Lower lobe of right lung (tissue), 2 donors: ENCODE measurements at regions not wholly inside any gene's neighbourhood (a gene's known extent, or its start where the extent isn't known, plus 50 kb on each side); places are given as distances from the start of the nearest gene placed in this dataset.
"Not testable (repeated sequence)": the region's sequence is repeated elsewhere in the genome, so short reads cannot be mapped to it uniquely, and the experiment has no call there.

ENCODE experiments used
- ATAC-seq, 2 donors: fragments of 200-7000 bp; cut with Tn5 transposase; one replicate each; pipeline ENCODE4 v1.9.1; 2020 to 2022; ENCODE audit warnings: mild to moderate bottlenecking in 2 of 2, moderate library complexity in 2 of 2
- DNase-seq: peaks from one replicate; pipeline ENCODE4 v3.0.0-alpha.2; 2020
- H3K27ac ChIP-seq: fragments of 200-600 bp; one replicate; pipeline ENCODE4 v1.8.0; 2022
- H3K27me3 ChIP-seq: fragments of 200-600 bp; one replicate; pipeline ENCODE4 v1.8.0; 2022; ENCODE audit warnings: low read depth
- H3K36me3 ChIP-seq: fragments of 200-600 bp; one replicate; pipeline ENCODE4 v1.8.0; 2022; ENCODE audit warnings: mild to moderate bottlenecking
- H3K4me1 ChIP-seq: fragments of 200-600 bp; one replicate; pipeline ENCODE4 v1.8.0; 2022
- H3K4me3 ChIP-seq: fragments of 200-600 bp; one replicate; pipeline ENCODE4 v1.8.0; 2022; ENCODE audit warnings: mild to moderate bottlenecking
- H3K9me3 ChIP-seq: fragments of 200-600 bp; one replicate; pipeline ENCODE4 v1.8.0; 2022
- intact Hi-C: fragments of 100-400 bp; cut with DNase I; formaldehyde crosslinking; loops from one replicate; pipeline ENCODE4 v1.11.0; 2022
- TF ChIP-seq, protein P1 (sequence below): fragments of 200-600 bp; IDR thresholded peaks from one replicate; pipeline ENCODE4 v1.8.0; 2022; ENCODE audit warnings: antibody characterized with exemption, mild to moderate bottlenecking
- donor health status: DM: no; HTN: yes; CAD: no; lungs with severe emphysema.

DNA sequence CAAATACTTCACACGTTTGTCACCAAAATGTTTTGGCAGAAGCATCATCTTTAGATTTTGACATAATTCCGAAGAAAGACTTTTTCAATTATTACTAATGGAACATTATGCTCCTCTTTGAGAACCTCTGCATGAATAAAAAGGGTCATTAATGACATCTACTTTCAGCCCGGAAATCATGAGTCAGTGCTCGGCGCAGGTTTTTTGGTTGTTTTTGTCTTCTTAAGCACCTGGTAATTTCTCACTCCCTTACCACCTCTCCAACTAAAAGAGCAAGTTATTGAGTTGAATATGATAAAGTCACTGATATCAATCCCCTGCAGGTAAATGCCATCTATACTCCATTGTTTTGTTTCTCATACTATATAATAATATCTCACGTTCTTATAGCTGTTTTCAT lies 113.0 kb upstream of the PBX1 start:
- Histone ChIP-seq H3K36me3 (no peaks in the 10 kb centered on the region), H3K4me1 (no peaks in the 10 kb centered on the region), H3K4me3 (no peak overlapping the region), H3K27me3 (no peaks in the 10 kb centered on the region), H3K9me3 (no peaks in the 10 kb centered on the region), H3K27ac (no peak overlapping the region)
- DNase-seq (no peak), ATAC-seq (no peak)
- intact Hi-C loops = no loop called here
- TF ChIP-seq, protein P1, sequence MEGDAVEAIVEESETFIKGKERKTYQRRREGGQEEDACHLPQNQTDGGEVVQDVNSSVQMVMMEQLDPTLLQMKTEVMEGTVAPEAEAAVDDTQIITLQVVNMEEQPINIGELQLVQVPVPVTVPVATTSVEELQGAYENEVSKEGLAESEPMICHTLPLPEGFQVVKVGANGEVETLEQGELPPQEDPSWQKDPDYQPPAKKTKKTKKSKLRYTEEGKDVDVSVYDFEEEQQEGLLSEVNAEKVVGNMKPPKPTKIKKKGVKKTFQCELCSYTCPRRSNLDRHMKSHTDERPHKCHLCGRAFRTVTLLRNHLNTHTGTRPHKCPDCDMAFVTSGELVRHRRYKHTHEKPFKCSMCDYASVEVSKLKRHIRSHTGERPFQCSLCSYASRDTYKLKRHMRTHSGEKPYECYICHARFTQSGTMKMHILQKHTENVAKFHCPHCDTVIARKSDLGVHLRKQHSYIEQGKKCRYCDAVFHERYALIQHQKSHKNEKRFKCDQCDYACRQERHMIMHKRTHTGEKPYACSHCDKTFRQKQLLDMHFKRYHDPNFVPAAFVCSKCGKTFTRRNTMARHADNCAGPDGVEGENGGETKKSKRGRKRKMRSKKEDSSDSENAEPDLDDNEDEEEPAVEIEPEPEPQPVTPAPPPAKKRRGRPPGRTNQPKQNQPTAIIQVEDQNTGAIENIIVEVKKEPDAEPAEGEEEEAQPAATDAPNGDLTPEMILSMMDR = no peak

DNA sequence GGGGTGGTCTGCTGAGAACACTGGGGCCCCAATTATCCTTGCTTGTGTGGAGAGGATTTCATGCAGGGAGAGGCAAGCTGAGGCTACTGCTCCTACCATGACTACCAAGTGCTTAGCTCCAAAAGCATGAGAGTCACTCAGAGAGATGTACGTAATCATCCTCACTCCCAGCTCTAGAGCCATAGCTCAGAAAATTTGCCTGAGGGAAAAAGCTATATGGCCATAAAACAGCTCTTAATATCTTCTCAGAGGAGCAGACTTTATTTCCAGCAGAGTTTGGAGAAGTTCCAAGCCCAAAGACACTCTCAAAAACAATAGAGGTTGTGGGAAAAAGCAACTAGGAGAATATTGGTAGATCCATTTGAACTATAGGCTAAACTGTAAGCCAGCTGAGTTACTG lies 106.4 kb upstream of the PBX1 start:
- Histone ChIP-seq H3K9me3 (peaks cover 5% of the 10 kb centered on the region), H3K4me3 (no peak overlapping the region), H3K27ac (no peak overlapping the region), H3K36me3 (no peaks in the 10 kb centered on the region), H3K27me3 (no peaks in the 10 kb centered on the region), H3K4me1 (no peaks in the 10 kb centered on the region)
- TF ChIP-seq, protein P1 = no peak
- ATAC-seq = no peak
- intact Hi-C loops = no loop called here
- no peak for DNase-seq

DNA sequence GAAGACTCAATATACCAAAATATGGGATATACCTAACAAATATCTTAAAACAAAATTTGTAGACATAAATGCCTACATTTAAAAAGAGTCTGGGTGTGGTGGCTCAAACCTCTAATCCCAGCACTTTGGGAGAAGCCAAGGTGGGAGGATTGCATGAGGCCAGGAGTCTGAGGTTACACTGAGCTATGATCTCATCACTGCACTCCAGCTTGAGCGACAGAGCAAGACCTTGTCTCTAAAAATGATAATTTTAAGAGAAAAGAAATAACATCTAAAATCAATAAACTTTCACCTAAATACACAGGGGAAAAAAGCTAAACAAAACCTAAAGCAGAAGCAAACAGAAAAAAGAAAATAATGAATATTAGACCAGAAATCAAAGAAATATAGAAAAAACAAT lies 102.7 kb upstream of the PBX1 start:
- Histone ChIP-seq H3K36me3 (no peaks in the 10 kb centered on the region), H3K27me3 (no peaks in the 10 kb centered on the region), H3K4me1 (no peaks in the 10 kb centered on the region), H3K9me3 (peaks cover 5% of the 10 kb centered on the region), H3K4me3 (no peak overlapping the region), H3K27ac (no peak overlapping the region)
- DNase-seq (no peak), ATAC-seq (no peak)
- TF ChIP-seq, protein P1 = no peak
- intact Hi-C loops = no loop called here

DNA sequence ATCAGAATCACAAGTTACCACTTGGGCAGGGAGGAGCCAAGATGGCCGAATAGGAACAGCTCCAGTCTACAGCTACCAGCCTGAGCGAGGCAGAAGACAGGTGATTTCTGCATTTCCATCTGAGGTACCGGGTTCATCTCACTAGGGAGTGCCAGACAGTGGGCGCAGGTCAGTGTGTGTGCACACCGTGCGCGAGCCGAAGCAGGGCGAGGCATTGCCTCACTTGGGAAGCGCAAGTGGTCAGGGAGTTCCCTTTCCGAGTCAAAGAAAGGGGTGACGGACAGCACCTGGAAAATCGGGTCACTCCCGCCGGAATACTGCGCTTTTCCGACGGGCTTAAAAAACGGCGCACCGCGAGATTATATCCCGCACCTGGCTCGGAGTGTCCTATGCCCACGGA lies 99.8 kb upstream of the PBX1 start:
- ATAC-seq, intact Hi-C loops, H3K9me3 ChIP-seq, DNase-seq, H3K4me1 ChIP-seq, H3K36me3 ChIP-seq, H3K4me3 ChIP-seq, H3K27ac ChIP-seq, H3K27me3 ChIP-seq: not testable (repeated sequence)

DNA sequence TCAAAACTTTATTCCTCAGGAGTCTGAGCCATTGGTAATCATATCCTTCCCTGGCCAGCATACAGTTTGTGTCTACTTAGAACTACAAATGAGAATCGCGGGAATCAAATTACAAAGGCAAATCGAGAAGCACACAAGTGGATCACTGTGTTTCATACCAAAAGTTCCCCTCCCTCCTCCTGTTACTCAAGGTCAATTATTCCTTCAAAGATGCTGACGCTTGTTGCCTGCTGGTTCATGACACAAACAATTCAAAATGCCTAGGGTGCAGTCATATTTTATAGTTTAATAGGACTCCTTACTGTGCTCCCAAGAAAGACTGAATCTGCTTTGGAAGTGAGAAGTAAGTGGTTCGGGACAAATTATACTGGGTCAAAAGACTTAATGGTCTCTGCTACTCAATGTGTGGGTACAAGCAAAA lies 93.0 kb upstream of the PBX1 start:
- H3K27me3 ChIP-seq = no peaks in the 10 kb centered on the region
- TF ChIP-seq, protein P1 = no peak
- intact Hi-C loops = no loop called here
- no peaks in the 10 kb centered on the region for H3K4me1 ChIP-seq
- no peak overlapping the region for H3K27ac ChIP-seq
- no peak for ATAC-seq
- no peak for DNase-seq
- H3K4me3 ChIP-seq = no peak overlapping the region
- H3K36me3 ChIP-seq = no peaks in the 10 kb centered on the region
- H3K9me3 ChIP-seq = no peaks in the 10 kb centered on the region

DNA sequence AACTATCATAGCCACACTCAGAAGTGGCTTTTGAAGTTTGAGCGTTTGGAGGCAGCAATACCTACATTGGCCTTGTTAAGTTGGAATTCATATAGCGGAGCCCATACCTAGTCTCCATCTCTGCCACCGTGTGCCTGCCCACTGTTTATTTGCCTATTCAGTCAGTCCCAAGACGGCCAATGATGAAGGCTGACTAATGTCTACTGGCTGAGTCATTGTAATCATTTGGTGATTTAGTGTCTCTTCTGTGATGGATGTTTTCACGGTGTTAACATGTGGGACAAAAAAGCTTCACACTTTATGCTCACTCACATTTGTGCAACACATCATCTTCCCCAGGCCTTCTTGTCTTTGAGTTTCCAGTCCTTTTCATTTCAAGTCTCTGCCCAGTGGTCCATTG lies 92.6 kb upstream of the PBX1 start:
- no peaks in the 10 kb centered on the region for H3K27me3 ChIP-seq
- H3K27ac ChIP-seq = no peak overlapping the region
- TF ChIP-seq, protein P1 = no peak
- no peak for DNase-seq
- no peaks in the 10 kb centered on the region for H3K9me3 ChIP-seq
- H3K36me3 ChIP-seq = no peaks in the 10 kb centered on the region
- H3K4me1 ChIP-seq = no peaks in the 10 kb centered on the region
- intact Hi-C loops = no loop called here
- no peak overlapping the region for H3K4me3 ChIP-seq
- ATAC-seq = no peak
